Spleen (tissue), 11 donors: ENCODE measurements at regions not wholly inside any gene's neighbourhood (a gene's known extent, or its start where the extent isn't known, plus 50 kb on each side); places are given as distances from the start of the nearest gene placed in this dataset.

ENCODE experiments used
- DNase-seq: peaks from one replicate; pipeline ENCODE4 v3.0.0-alpha.2; 2020
- H3K27ac ChIP-seq, 8 donors: fragments of 200-600 bp; sonication (generic) in 7 of 8; 1 replicate in 4 of 8; 2 replicates in 4 of 8; pipeline versions ENCODE4 v1.5.0 to v1.8.0; 2016 to 2021; ENCODE audit warnings: inconsistent platforms in 4 of 8, mild to moderate bottlenecking in 4 of 8, moderate library complexity in 1 of 8
- H3K27me3 ChIP-seq, 7 donors: fragments of 200-600 bp; sonication (generic) in 6 of 7; replicated peaks in 1 of 7; 1 replicate in 4 of 7; 2 replicates in 3 of 7; pipeline versions ENCODE4 v1.5.0 to v1.8.0; 2016 to 2021; ENCODE audit warnings: inconsistent platforms in 3 of 7, mild to moderate bottlenecking in 1 of 7
- H3K36me3 ChIP-seq, 6 donors: fragments of 200-600 bp; sonication (generic) in 5 of 6; 1 replicate in 4 of 6; 2 replicates in 2 of 6; pipeline versions ENCODE4 v1.5.0 to v1.8.0; 2016 to 2021; ENCODE audit warnings: inconsistent platforms in 2 of 6
- H3K4me1 ChIP-seq, 6 donors: fragments of 200-600 bp; sonication (generic) in 5 of 6; 1 replicate in 3 of 6; 2 replicates in 3 of 6; pipeline versions ENCODE4 v1.5.0 to v1.8.0; 2016 to 2021; ENCODE audit warnings: inconsistent platforms in 3 of 6
- H3K4me3 ChIP-seq, 8 donors: fragments of 200-600 bp; sonication (generic) in 7 of 8; 1 replicate in 4 of 8; 2 replicates in 4 of 8; pipeline versions ENCODE4 v1.5.0 to v1.8.0; 2016 to 2021; ENCODE audit warnings: inconsistent platforms in 4 of 8, mild to moderate bottlenecking in 4 of 8, moderate library complexity in 2 of 8
- H3K9me3 ChIP-seq, 8 donors: fragments of 200-600 bp; sonication (generic) in 7 of 8; 1 replicate in 4 of 8; 2 replicates in 4 of 8; pipeline versions ENCODE4 v1.5.0 to v1.8.0; 2016 to 2021; ENCODE audit warnings: inconsistent platforms in 4 of 8
- POLR2A ChIP-seq, 3 donors: fragments of 450-650 bp; IDR thresholded peaks; one replicate each; pipeline ENCODE4 v1.5.1; 2017; ENCODE audit warnings: antibody characterized with exemption in 3 of 3, mild to moderate bottlenecking in 1 of 3
- POLR2AphosphoS5 ChIP-seq, 3 donors: sonication (generic); formaldehyde crosslinking; IDR thresholded peaks; one replicate each; pipeline ENCODE4 v1.5.1; 2017; ENCODE audit warnings: antibody characterized with exemption in 3 of 3
- WGBS, 5 donors: extraction: QIAGEN DNeasy Blood & Tissue Kit in 3 of 5; methylation state at CpG; one replicate each; pipeline versions ENCODE4 v1.1.5 to v1.1.7; 2013 to 2018; 5-methylcytosine and 5-hydroxymethylcytosine counted together
- intact Hi-C: fragments of 100-400 bp; cut with DNase I; formaldehyde crosslinking; loops from one replicate; pipeline ENCODE4 v1.15.0; 2023; ENCODE audit warnings: low total_unique reads
- TF ChIP-seq, protein P1 (sequence below), 11 experiments: fragments of 200-600 bp in 7 of 11; fragments of 450-650 bp in 4 of 11; sonication (generic) in 4 of 11; IDR thresholded peaks in 8 of 11; conservative IDR thresholded peaks in 3 of 11; 1 replicate in 7 of 11; 2 replicates in 4 of 11; pipeline versions ENCODE4 v1.4.0 to v1.8.0; 2016 to 2021; ENCODE audit warnings: antibody characterized with exemption in 11 of 11, inconsistent platforms in 4 of 11, mild to moderate bottlenecking in 1 of 11
- donor health status: healthy with polysubstance abuse.
- donor health status: DM: no; HTN: no; CAD: no; lungs with moderate emphysema.
- donor health status: DM: no; HTN: no; CAD: no.
- donor health status: Bipolar disorder and iron deficiency.
- donor health status: healthy.
- donor health status: DM: no; HTN: no; CAD: no.
- donor health status: DM: yes; HTN: yes; CAD: no.

DNA sequence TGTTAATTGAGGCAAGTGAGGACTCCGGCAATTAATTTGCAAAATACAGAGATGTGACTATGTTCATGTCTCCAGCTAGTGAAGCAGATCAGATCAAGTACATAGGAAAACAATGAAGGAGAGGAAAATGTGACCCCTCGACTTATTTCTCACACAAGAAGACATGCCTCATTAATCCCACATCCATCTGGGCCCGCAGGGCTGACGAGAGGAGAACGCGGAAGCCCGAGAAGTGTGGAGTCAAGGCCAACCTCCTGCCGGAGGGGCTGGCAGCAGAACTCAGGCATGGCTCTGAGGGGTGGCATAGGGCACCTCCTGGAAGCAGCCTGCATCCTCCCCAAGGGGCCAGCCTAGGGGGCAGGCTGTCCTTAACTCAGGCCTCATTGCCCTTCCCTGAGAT, 54.4 kb downstream of the ZNF503 start:
- no peak overlapping the region for H3K4me3 ChIP-seq
- H3K27me3 ChIP-seq: no peaks in the 10 kb centered on the region
- TF ChIP-seq POLR2AphosphoS5 (IDR thresholded peaks at IDR 0.05) (peak in 1 of 3 donors; percentile 31), POLR2A (IDR thresholded peaks at IDR 0.05) (no peak)
- TF ChIP-seq, protein P1, sequence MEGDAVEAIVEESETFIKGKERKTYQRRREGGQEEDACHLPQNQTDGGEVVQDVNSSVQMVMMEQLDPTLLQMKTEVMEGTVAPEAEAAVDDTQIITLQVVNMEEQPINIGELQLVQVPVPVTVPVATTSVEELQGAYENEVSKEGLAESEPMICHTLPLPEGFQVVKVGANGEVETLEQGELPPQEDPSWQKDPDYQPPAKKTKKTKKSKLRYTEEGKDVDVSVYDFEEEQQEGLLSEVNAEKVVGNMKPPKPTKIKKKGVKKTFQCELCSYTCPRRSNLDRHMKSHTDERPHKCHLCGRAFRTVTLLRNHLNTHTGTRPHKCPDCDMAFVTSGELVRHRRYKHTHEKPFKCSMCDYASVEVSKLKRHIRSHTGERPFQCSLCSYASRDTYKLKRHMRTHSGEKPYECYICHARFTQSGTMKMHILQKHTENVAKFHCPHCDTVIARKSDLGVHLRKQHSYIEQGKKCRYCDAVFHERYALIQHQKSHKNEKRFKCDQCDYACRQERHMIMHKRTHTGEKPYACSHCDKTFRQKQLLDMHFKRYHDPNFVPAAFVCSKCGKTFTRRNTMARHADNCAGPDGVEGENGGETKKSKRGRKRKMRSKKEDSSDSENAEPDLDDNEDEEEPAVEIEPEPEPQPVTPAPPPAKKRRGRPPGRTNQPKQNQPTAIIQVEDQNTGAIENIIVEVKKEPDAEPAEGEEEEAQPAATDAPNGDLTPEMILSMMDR (IDR thresholded peaks at IDR 0.05 in 8 of 11, conservative IDR thresholded peaks at IDR 0.05 in 3 of 11): no peak
- DNase-seq: no peak
- H3K9me3 ChIP-seq: peaks cover 0 to 11% (median 8%) of the 10 kb centered on the region in 8 donors
- H3K27ac ChIP-seq: no peak overlapping the region
- 60 to 74% (median 70%) methylated on average over 8 of the region's 8 CpGs for WGBS, 5 donors
- H3K36me3 ChIP-seq: no peaks in the 10 kb centered on the region
- intact Hi-C loops: no loop called here
- no peaks in the 10 kb centered on the region for H3K4me1 ChIP-seq

DNA sequence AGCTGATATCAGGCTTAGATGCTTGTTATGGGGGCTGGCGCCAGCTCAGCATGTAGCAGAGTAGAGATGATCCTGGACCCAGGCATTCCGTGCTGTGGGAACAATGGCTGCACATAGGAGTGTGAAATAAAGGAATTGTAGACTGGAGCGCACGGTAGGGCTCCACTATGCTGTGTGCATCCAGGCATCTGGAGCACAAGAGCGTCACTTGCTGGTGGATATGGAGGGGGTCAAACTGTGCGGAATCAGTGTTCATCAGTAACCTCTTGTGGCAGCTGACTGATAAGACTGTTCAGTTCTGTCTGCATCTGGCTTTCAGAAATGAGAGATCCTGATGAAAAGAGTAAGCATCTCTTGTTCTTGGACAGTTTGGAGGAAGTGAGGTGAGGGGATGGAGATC, 55.8 kb downstream of the ZNF503 start:
- Histone ChIP-seq H3K9me3 (peaks cover 0 to 11% (median 8%) of the 10 kb centered on the region in 8 donors), H3K27me3 (peaks cover 0 to 5% (median 0%) of the 10 kb centered on the region in 7 donors), H3K4me1 (no peaks in the 10 kb centered on the region), H3K27ac (no peak overlapping the region), H3K36me3 (no peaks in the 10 kb centered on the region), H3K4me3 (no peak overlapping the region)
- 90 to 96% (median 92%) methylated on average over 6 of the region's 6 CpGs for WGBS, 5 donors
- no peak for TF ChIP-seq POLR2AphosphoS5 (IDR thresholded peaks at IDR 0.05)
- TF ChIP-seq, protein P1 (IDR thresholded peaks at IDR 0.05 in 8 of 11, conservative IDR thresholded peaks at IDR 0.05 in 3 of 11): no peak
- no peak for TF ChIP-seq POLR2A (IDR thresholded peaks at IDR 0.05)
- no peak for DNase-seq
- intact Hi-C loops: no loop called here

DNA sequence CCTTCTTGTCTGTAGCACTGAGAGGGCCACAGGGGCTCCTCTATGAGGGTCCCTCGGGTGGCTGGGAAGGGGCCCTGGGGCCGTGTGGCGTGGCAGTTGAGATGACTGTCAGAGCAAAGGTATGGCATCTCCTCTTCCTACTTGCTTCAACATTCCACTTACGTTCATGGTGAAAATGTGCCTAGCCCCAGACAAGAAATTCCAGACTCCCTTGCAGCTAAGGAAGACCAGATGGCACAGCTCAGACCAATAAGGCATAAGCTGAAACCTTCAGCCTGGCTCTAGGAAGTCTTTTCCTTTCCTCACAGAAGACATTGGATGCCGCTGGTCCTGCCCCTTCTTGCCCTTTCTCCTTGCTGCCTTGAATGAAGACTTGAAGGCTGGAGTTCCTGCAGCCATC, 57.4 kb downstream of the ZNF503 start:
- intact Hi-C loops: no loop called here
- no peak for DNase-seq
- Histone ChIP-seq H3K36me3 (no peaks in the 10 kb centered on the region), H3K27ac (no peak overlapping the region), H3K4me1 (no peaks in the 10 kb centered on the region), H3K27me3 (peaks cover 0 to 5% (median 0%) of the 10 kb centered on the region in 7 donors), H3K9me3 (peaks cover 0 to 11% (median 8%) of the 10 kb centered on the region in 8 donors), H3K4me3 (no peak overlapping the region)
- 77 to 98% (median 89%) methylated on average over 5 of the region's 5 CpGs for WGBS, 5 donors
- no peak for TF ChIP-seq POLR2AphosphoS5 (IDR thresholded peaks at IDR 0.05)
- TF ChIP-seq POLR2A (IDR thresholded peaks at IDR 0.05): no peak
- TF ChIP-seq, protein P1 (IDR thresholded peaks at IDR 0.05 in 8 of 11, conservative IDR thresholded peaks at IDR 0.05 in 3 of 11): no peak

DNA sequence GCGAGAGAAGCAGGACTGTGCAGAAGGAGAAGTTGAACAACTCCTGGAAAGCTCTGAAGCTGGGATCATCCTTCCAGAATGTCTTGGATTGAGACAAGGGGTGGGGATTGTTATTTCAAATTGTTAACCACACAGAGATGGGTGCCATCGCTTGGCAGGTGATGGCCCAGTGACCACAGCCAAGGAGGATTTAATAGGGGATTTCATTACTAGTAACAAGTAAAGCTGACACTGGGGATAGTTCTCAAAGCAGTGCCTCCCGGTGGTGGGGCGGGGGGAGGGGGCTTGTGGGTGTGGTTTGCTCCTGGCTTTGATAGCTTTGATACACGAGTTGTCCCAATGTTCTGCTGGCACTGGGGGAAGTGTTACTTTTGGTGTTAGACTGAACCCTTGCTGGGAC, 59.2 kb downstream of the ZNF503 start:
- H3K27ac ChIP-seq: no peak overlapping the region

More for the DNA sequence above, 59.2 kb downstream of the ZNF503 start:
- intact Hi-C loops: no loop called here
- TF ChIP-seq, protein P1 (IDR thresholded peaks at IDR 0.05 in 8 of 11, conservative IDR thresholded peaks at IDR 0.05 in 3 of 11): no peak
- no peak for TF ChIP-seq POLR2AphosphoS5 (IDR thresholded peaks at IDR 0.05)
- TF ChIP-seq POLR2A (IDR thresholded peaks at IDR 0.05): no peak
- no peaks in the 10 kb centered on the region for H3K36me3 ChIP-seq
- DNase-seq: no peak
- peaks cover 0 to 5% (median 0%) of the 10 kb centered on the region in 7 donors for H3K27me3 ChIP-seq
- 73 to 85% (median 77%) methylated on average over 4 to 5 of the region's 5 CpGs for WGBS, 5 donors
- no peaks in the 10 kb centered on the region for H3K4me1 ChIP-seq
- peaks cover 0 to 11% (median 8%) of the 10 kb centered on the region in 8 donors for H3K9me3 ChIP-seq
- no peak overlapping the region for H3K4me3 ChIP-seq
